GM06990 (cell line): ENCODE measurements at regions not wholly inside any gene's neighbourhood (a gene's known extent, or its start where the extent isn't known, plus 50 kb on each side); places are given as distances from the start of the nearest gene placed in this dataset.

Experiments
- DNase-seq: peaks from one replicate; pipeline ENCODE4 v3.0.0-alpha.2; 2011; ENCODE audit not compliant: insufficient read length; ENCODE audit errors: extremely low read depth
- H3K27me3 ChIP-seq: replicated peaks from 2 replicates; pipeline ENCODE4 v1.6.0; 2011; ENCODE audit warnings: low read length; ENCODE audit not compliant: control insufficient read depth, insufficient read depth
- H3K36me3 ChIP-seq: 2 replicates; pipeline ENCODE4 v1.5.1; 2011; ENCODE audit warnings: low read length; ENCODE audit not compliant: control insufficient read depth, insufficient read depth
- H3K4me3 ChIP-seq: replicated peaks from 2 replicates; pipeline ENCODE4 v1.5.1; 2011; ENCODE audit warnings: low read depth, mild to moderate bottlenecking, control low read depth, low read length
- CTCF ChIP-seq: IDR thresholded peaks from 2 replicates; pipeline ENCODE4 v1.5.1; 2011; ENCODE audit warnings: low read length, control low read depth, mild to moderate bottlenecking, inconsistent platforms; ENCODE audit not compliant: insufficient read depth, poor library complexity, severe bottlenecking

- Histone ChIP-seq H3K27me3 (no peaks in the 10 kb centered on the region), H3K4me3 (no peak overlapping the region), H3K36me3 (no peaks in the 10 kb centered on the region)
- no peak for DNase-seq
- TF ChIP-seq CTCF = no peak
Observed at GRCh38 chr16:63617990-63618763, 1503.7 kb downstream of the CDH11 start.

- no peak for DNase-seq
Observed at GRCh38 chr16:63617047-63617989, 1504.5 kb downstream of the CDH11 start.

GRCh38 chr16:63614429-63614828 lies 1507.4 kb downstream of the CDH11 start:
- no peak for DNase-seq
- no peak for TF ChIP-seq CTCF
- no peaks in the 10 kb centered on the region for H3K27me3 ChIP-seq
- H3K4me3 ChIP-seq = no peak overlapping the region
- no peaks in the 10 kb centered on the region for H3K36me3 ChIP-seq

More at GRCh38 chr16:63617047-63617989, 1504.5 kb downstream of the CDH11 start:
- no peak overlapping the region for H3K4me3 ChIP-seq
- H3K27me3 ChIP-seq = no peaks in the 10 kb centered on the region
- H3K36me3 ChIP-seq = no peaks in the 10 kb centered on the region
- no peak for TF ChIP-seq CTCF

- Histone ChIP-seq H3K36me3 (no peaks in the 10 kb centered on the region), H3K27me3 (no peaks in the 10 kb centered on the region), H3K4me3 (no peak overlapping the region)
- no peak for TF ChIP-seq CTCF
- no peak for DNase-seq
Observed at GRCh38 chr16:63613701-63614100, 1508.2 kb downstream of the CDH11 start.

GRCh38 chr16:63612462-63613227 lies 1509.2 kb downstream of the CDH11 start:
- DNase-seq = no peak
- no peaks in the 10 kb centered on the region for H3K36me3 ChIP-seq
- TF ChIP-seq CTCF = no peak
- H3K4me3 ChIP-seq = no peak overlapping the region
- H3K27me3 ChIP-seq = no peaks in the 10 kb centered on the region
